ENCODE measurements at regions not wholly inside any gene's neighbourhood (a gene's known extent, or its start where the extent isn't known, plus 50 kb on each side); places are given as distances from the start of the nearest gene placed in this dataset.
"Not testable (repeated sequence)": the region's sequence is repeated elsewhere in the genome, so short reads cannot be mapped to it uniquely, and the experiment has no call there.

- DNase-seq (ENCODE audit: low read depth in 2 of 2): no peak
These were observed 56.6 kb downstream of the SLITRK1 start for GRCh38 chr13:83825676-83826075.

GRCh38 chr13:83824560-83824959 is 57.7 kb downstream of the SLITRK1 start:
- no peak for DNase-seq (ENCODE audit: low read depth in 2 of 2)

GRCh38 chr13:83824120-83824519 is 58.2 kb downstream of the SLITRK1 start:
- no peak for DNase-seq (ENCODE audit: low read depth in 2 of 2)

- DNase-seq (ENCODE audit: low read depth in 2 of 2): no peak
These were observed 62.7 kb downstream of the SLITRK1 start for GRCh38 chr13:83819611-83820010.

GRCh38 chr13:83819156-83819555 is 63.1 kb downstream of the SLITRK1 start:
- no peak for DNase-seq (ENCODE audit: low read depth in 2 of 2)

- no peak for DNase-seq (ENCODE audit: low read depth in 2 of 2)
These were observed 66.2 kb downstream of the SLITRK1 start for GRCh38 chr13:83816081-83816480.

- DNase-seq (ENCODE audit: low read depth in 2 of 2): no peak
These were observed 66.7 kb downstream of the SLITRK1 start for GRCh38 chr13:83815598-83815997.

- no peak for DNase-seq (ENCODE audit: low read depth in 2 of 2)
These were observed 72.1 kb downstream of the SLITRK1 start for GRCh38 chr13:83810136-83810535.

GRCh38 chr13:83804356-83804962 is 77.8 kb downstream of the SLITRK1 start:
- no peak for DNase-seq (ENCODE audit: low read depth in 2 of 2)

GRCh38 chr13:83798731-83799130 is 83.5 kb downstream of the SLITRK1 start:
- DNase-seq (ENCODE audit: low read depth in 2 of 2): no peak

GRCh38 chr13:83796364-83796763 is 85.9 kb downstream of the SLITRK1 start:
- no peak for DNase-seq (ENCODE audit: low read depth in 2 of 2)

- DNase-seq (ENCODE audit: low read depth in 2 of 2): no peak
These were observed 87.7 kb downstream of the SLITRK1 start for GRCh38 chr13:83794583-83794982.

GRCh38 chr13:83780227-83780626 is 102.0 kb downstream of the SLITRK1 start:
- DNase-seq (ENCODE audit: low read depth in 2 of 2): no peak

- no peak for DNase-seq (ENCODE audit: low read depth in 2 of 2)
These were observed 108.3 kb downstream of the SLITRK1 start for GRCh38 chr13:83773961-83774360.

- no peak for DNase-seq (ENCODE audit: low read depth in 2 of 2)
These were observed 116.5 kb downstream of the SLITRK1 start for GRCh38 chr13:83765796-83766195.

- DNase-seq (ENCODE audit: low read depth in 2 of 2): no peak
These were observed 120.6 kb downstream of the SLITRK1 start for GRCh38 chr13:83761631-83762030.

- not testable (repeated sequence) for DNase-seq (ENCODE audit: low read depth in 2 of 2)
These were observed 127.1 kb downstream of the SLITRK1 start for GRCh38 chr13:83755210-83755609.

- no peak for DNase-seq (ENCODE audit: low read depth in 2 of 2)
These were observed 128.2 kb downstream of the SLITRK1 start for GRCh38 chr13:83753912-83754624.

GRCh38 chr13:83752141-83752540 is 130.1 kb downstream of the SLITRK1 start:
- no peak for DNase-seq (ENCODE audit: low read depth in 2 of 2)

GRCh38 chr13:83740622-83741021 is 141.7 kb downstream of the SLITRK1 start:
- DNase-seq (ENCODE audit: low read depth in 2 of 2): no peak

- DNase-seq (ENCODE audit: low read depth in 2 of 2): no peak
These were observed 143.9 kb downstream of the SLITRK1 start for GRCh38 chr13:83738407-83738806.

GRCh38 chr13:83733293-83733692 is 149.0 kb downstream of the SLITRK1 start:
- DNase-seq (ENCODE audit: low read depth in 2 of 2): no peak

GRCh38 chr13:83732755-83733154 is 149.5 kb downstream of the SLITRK1 start:
- no peak for DNase-seq (ENCODE audit: low read depth in 2 of 2)
